Calu3 (cell line): ENCODE measurements at regions not wholly inside any gene's neighbourhood (a gene's known extent, or its start where the extent isn't known, plus 50 kb on each side); places are given as distances from the start of the nearest gene placed in this dataset.
"Not testable (repeated sequence)": the region's sequence is repeated elsewhere in the genome, so short reads cannot be mapped to it uniquely, and the experiment has no call there.

Experiments used
- BruUV-seq: library from RNA; stranded (reverse); fragments of 400-500 nt; replicated peaks from 2 replicates; lab custom pipeline; 2021; lab: Mats Ljungman, UMichigan
- CTCF ChIA-PET: fragments of 300-600 bp; sonication (Branson Sonifier 250); formaldehyde crosslinking; loops from one replicate; lab custom pipeline; 2022; ENCODE audit warnings: antibody characterized with exemption; lab: Charles Lee
- DNase-seq: peaks from one replicate; pipeline ENCODE4 v3.0.0; 2022
- H3K27ac Mint-ChIP-seq: one replicate; pipeline ENCODE4 v1.8.0; 2022; ENCODE audit warnings: mixed read lengths; ENCODE audit not compliant: unreplicated experiment
- H3K27me3 Mint-ChIP-seq: one replicate; pipeline ENCODE4 v1.8.0; 2022; ENCODE audit warnings: mixed read lengths; ENCODE audit not compliant: unreplicated experiment
- H3K36me3 Mint-ChIP-seq: one replicate; pipeline ENCODE4 v1.8.0; 2022; ENCODE audit warnings: mild to moderate bottlenecking, moderate library complexity, mixed read lengths; ENCODE audit not compliant: insufficient read depth, unreplicated experiment
- H3K4me1 Mint-ChIP-seq: one replicate; pipeline ENCODE4 v1.8.0; 2022; ENCODE audit warnings: mild to moderate bottlenecking, low read depth, mixed read lengths; ENCODE audit not compliant: unreplicated experiment
- H3K4me3 Mint-ChIP-seq: one replicate; pipeline ENCODE4 v1.8.0; 2022; ENCODE audit warnings: mild to moderate bottlenecking, low read depth, moderate library complexity, mixed read lengths; ENCODE audit not compliant: unreplicated experiment
- H3K9me3 Mint-ChIP-seq: one replicate; pipeline ENCODE4 v1.8.0; 2022; ENCODE audit warnings: low read depth, mixed read lengths; ENCODE audit not compliant: unreplicated experiment
- CTCF ChIP-seq: fragments of 200-600 bp; IDR thresholded peaks from one replicate; pipeline ENCODE4 v1.8.0; 2022; ENCODE audit warnings: antibody characterized with exemption; ENCODE audit not compliant: unreplicated experiment
- intact Hi-C: fragments of 100-400 bp; cut with micrococcal nuclease; formaldehyde crosslinking; loops from one replicate; pipeline ENCODE4 v1.10.0; 2022; ENCODE audit not compliant: unreplicated experiment

- no peak for TF ChIP-seq CTCF
- no peak overlapping the region for H3K27ac Mint-ChIP-seq
- BruUV-seq: no TSS peak
- intact Hi-C loops: no loop called here
- CTCF ChIA-PET: no interaction called here
- H3K36me3 Mint-ChIP-seq: no peaks in the 10 kb centered on the region
- H3K4me3 Mint-ChIP-seq: no peak overlapping the region
- H3K9me3 Mint-ChIP-seq: peaks cover 13% of the 10 kb centered on the region
- no peaks in the 10 kb centered on the region for H3K4me1 Mint-ChIP-seq
- no peaks in the 10 kb centered on the region for H3K27me3 Mint-ChIP-seq
- no peak for DNase-seq
Observed at GRCh38 chr14:97138801-97139200, 341.6 kb downstream of the VRK1 start.

GRCh38 chr14:97143011-97143410 lies 345.8 kb downstream of the VRK1 start:
- CTCF ChIA-PET: no interaction called here
- BruUV-seq: no TSS peak
- TF ChIP-seq CTCF: no peak
- Mint-ChIP-seq H3K9me3 (peaks cover 6% of the 10 kb centered on the region), H3K27me3 (no peaks in the 10 kb centered on the region), H3K27ac (no peak overlapping the region), H3K4me3 (no peak overlapping the region), H3K36me3 (no peaks in the 10 kb centered on the region), H3K4me1 (no peaks in the 10 kb centered on the region)
- intact Hi-C loops: no loop called here
- no peak for DNase-seq

- intact Hi-C loops: no loop called here
- CTCF ChIA-PET: no interaction called here
Observed at GRCh38 chr14:97143456-97143855, 346.3 kb downstream of the VRK1 start.

DNA sequence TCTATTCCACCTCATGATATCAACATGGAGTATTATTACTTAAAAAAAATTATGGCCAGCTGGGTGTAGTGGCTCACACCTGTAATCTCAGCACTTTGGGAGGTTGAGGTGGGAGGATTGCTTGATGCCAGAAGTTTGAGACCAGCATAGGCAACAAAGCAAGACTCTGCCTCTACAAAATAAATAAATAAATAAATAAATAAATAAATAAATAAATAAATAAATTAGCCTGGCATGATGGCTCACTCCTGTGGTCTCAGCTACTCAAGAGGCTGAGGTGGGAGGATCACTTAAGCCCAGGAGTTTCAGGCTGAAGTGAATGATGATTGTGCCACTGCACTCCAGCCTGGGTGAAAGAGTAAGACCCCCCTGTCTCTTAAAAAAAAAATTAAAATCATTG lies 350.8 kb downstream of the VRK1 start:
- H3K36me3 Mint-ChIP-seq, DNase-seq, H3K27me3 Mint-ChIP-seq, H3K27ac Mint-ChIP-seq, BruUV-seq, intact Hi-C loops, H3K4me3 Mint-ChIP-seq, CTCF ChIA-PET, H3K9me3 Mint-ChIP-seq, H3K4me1 Mint-ChIP-seq: not testable (repeated sequence)

More at GRCh38 chr14:97143456-97143855, 346.3 kb downstream of the VRK1 start:
- Mint-ChIP-seq H3K27me3 (no peaks in the 10 kb centered on the region), H3K36me3 (no peaks in the 10 kb centered on the region), H3K4me1 (no peaks in the 10 kb centered on the region), H3K27ac (no peak overlapping the region), H3K4me3 (no peak overlapping the region), H3K9me3 (peaks cover 6% of the 10 kb centered on the region)
- BruUV-seq: no TSS peak
- no peak for DNase-seq
- no peak for TF ChIP-seq CTCF

DNA sequence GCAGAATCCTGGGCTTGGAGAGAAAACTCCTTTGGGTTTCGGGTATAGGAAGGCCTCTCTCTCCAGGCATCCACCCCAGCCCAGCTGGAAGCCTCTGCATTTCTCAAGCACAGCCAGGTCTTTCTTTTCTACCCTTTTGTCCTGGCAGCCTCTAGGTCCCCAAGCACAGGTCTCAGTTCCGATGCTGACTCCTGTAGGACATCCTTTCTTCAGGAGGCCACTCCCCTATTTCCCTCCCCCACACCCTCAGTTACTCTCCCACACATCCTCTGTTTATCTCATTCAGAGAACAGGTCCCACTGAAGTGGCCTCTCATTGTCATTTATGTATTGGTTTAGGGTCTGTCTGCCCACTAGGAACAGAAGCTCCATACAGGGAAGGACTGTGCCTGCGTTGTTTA lies 352.6 kb downstream of the VRK1 start:
- CTCF ChIA-PET: no interaction called here
- no TSS peak for BruUV-seq
- no peak overlapping the region for H3K4me3 Mint-ChIP-seq

More for the DNA sequence above, 352.6 kb downstream of the VRK1 start:
- Mint-ChIP-seq H3K36me3 (no peaks in the 10 kb centered on the region), H3K9me3 (peaks cover 3% of the 10 kb centered on the region), H3K4me1 (no peaks in the 10 kb centered on the region), H3K27me3 (peaks cover 2% of the 10 kb centered on the region), H3K27ac (no peak overlapping the region)
- no peak for TF ChIP-seq CTCF
- intact Hi-C loops: no loop called here
- DNase-seq: no peak
